ENCODE measurements at regions not wholly inside any gene's neighbourhood (a gene's known extent, or its start where the extent isn't known, plus 50 kb on each side); places are given as distances from the start of the nearest gene placed in this dataset.
"Not testable (repeated sequence)": the region's sequence is repeated elsewhere in the genome, so short reads cannot be mapped to it uniquely, and the experiment has no call there.

DNA sequence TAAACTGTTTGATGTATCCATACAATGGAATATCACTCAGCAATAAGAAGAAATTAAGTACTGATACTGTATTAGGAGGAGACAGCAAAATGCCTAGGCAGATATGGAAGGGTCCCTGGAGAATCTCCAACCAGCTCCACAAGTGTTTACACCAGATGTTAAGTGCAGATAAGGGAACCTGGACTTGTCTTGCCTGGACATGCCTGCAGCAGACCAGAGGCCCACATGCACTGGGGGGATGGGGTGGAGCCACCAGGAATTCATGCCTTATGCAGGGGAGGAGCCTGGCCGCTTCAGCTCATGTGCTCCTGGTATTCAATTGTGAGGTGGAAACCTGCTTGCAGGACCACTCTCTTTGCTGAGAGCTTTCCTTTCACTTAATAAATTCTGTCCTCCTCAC, 287.6 kb downstream of the LIPI start:
- DNase-seq (ENCODE audit: low read depth in 2 of 2) = not testable (repeated sequence)

DNA sequence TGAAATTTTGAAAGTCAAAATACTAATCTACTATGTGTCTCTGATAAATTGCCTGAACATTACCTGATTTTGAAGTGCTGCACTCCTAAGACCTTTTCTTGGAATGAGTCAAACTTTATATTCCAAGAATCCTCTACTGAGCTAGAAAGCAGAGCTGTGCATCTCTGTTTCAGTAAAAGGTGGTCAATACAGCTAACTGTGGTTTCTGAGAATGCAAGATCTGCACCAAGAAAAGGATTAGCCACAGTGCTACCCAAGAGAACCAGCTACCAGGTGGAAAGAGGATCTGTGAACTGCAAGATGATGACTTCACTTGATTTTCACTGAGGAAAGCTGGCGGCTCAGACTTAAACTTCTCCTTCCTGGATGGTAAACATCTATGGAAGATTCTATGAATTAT, 289.3 kb downstream of the LIPI start:
- not testable (repeated sequence) for DNase-seq (ENCODE audit: low read depth in 2 of 2)

DNA sequence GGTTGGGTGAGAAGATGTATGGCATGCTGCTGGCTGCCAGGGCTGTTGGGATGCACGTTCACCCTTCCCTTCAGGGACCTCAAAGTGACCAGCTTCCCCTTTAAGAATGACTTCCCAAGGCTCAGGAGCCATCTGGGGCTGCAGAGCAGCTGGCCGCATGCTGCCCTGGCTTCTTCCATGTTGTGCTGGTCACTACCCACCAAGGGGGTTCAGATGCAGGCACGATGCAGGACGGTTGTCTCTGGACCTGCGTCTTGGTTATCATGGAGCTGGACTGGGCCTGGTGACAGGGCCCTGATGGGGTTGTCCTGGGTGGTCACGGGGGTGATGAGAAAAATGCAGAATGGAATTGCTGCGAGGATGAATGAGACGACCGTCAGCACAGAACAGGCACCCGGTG, 297.8 kb downstream of the POTED start:
- not testable (repeated sequence) for DNase-seq (ENCODE audit: low read depth in 2 of 2)

DNA sequence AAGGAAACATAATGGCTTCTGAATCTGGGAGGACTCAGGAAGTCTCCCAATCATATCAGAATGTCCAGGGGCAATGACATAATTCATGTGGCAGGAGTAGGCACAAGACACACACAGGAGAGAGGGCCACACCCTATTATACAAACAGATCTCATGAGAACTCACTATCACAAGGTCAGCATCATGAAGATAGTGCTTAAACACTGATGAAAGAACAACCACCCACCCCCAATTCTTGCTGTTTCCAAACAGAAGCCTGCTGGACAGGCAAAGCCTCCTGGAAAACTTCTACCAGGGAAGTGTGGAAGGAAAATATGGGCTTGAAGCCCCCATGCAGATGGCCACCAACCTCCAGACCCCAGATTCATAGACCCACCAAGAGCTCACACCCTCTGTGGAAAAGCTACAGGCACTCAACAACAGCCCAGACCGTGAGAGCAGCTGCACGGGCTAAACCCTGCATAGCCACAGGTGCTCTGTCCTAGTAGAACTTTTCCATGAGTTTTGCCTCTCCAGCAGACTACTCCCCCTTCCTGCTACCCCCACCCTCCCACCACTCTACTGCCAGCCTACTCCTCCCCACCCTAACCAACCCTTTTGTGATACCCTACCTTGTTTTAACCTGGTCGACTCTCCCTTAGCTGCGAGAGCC, 287.1 kb downstream of the POTED start:
- not testable (repeated sequence) for DNase-seq (ENCODE audit: low read depth in 2 of 2)

DNA sequence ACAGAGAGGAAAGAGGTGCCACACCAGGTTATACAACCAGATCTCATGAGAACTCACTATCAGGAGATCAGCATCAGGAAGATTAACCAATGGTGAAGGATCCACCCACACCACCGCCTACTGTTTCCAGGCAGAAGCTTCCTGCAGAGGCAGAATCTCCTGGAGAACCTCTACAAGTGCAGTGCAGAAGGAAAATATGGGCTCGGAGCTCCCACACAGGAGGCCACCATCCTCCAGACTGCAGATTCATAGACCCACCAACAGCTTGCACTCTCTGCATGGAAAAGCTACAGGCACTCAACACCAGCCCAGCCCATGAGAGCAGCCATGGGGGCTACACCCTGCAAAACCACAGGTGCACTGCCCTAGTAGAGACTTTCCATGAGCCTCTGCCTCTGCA, 284.0 kb downstream of the POTED start:
- not testable (repeated sequence) for DNase-seq (ENCODE audit: low read depth in 2 of 2)

DNA sequence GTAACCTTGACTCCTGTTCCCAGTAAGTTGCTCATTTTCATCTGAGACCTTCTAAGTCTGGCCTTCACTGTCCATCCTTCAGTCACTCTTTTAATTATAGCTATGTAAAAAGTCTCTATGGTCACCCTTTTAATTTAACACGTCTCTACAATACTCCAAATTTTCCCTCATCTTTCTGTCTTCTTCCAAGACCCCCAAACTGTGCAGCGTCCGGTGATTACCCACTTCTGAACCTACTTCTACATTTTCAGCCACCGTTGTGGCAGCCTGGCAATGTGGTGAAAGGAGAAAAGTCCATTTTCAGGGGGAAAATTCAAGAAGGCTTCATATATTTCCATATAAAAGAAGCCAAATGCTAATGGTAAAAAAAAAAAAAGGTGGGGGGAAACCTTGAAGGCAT, 283.4 kb downstream of the POTED start:
- DNase-seq (ENCODE audit: low read depth in 2 of 2) = not testable (repeated sequence)

DNA sequence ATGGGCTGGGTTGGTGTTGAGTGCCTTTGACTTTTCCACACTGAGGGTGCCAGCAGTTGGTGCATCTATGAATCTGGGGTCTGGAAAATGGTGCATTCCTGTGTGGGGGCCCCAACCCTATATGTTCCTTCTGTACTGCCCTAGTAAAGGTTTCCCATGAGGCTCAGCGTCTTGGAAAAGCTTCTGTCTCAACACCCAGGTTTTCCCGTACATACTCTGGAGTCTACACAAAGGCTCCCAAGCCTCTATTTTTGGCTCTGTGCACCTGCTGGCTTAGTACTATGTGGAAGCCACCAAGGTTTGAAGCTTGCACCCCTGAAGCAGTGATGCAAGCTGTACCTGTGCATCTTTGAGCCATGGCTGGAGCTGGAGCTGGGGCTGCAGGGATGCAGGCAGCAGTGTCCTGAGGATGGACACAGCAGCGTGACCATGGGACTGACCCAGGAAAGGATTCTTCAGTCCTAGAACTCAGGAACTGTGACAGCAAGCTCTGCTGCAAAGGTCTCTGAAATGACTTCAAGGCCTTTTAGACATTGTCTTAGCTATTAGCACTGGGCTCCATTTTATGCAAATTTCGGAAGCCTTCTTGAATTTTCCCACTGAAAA, 282.7 kb downstream of the POTED start:
- not testable (repeated sequence) for DNase-seq (ENCODE audit: low read depth in 2 of 2)

DNA sequence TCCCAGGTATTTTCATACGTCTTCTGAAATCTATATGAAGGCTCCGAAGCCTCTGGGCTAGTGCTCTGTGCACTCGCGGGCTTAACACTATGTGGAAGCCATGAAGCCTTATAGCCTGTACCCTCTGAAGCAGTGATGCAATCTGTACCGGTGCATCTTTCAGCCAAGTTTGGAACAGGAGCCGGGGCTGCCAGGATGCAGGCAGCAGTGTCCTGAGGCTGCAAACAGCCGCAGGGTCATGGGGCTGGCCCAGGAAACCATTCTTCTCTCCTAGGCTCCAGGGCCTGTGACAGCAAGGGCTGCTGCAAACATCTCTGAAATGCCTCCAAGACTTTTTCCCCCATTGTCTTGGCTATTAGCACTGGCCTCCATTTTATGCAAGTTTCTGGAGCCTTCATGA, 279.6 kb downstream of the POTED start:
- not testable (repeated sequence) for DNase-seq (ENCODE audit: low read depth in 2 of 2)

DNA sequence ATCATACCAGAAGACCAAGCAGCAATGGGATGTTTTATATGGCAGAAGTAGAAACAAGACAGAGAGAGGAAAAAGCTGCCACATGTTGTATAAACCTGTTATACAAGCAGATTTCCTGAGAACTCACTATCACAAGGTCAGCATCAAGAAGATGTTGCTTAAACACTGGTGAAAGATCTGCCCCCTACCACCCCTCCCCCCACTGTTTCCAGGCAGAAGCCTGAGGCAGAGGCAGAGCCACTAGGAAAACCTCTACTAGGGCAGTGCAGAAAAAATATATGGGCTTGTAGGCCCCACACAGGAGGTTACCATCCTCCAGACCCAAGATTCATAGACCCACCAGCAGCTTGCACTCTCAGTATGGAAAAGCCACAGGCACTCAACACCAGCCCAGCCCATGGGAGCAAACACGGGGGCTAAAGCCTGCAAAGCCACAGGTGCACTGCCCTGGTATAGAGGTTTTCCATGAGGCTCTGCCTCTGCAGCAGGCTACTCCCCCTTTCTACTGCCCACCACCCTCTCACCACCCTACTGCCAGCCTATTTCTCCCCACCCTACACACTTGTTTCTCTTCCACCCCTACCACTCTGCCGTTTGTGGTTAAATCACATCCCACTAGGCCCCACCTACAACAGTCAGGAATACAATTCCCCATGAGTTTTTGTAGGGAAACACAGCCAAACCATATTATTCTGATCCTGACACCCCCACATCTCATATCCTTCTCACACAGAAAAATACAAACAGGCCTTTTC, 274.2 kb downstream of the POTED start:
- not testable (repeated sequence) for DNase-seq (ENCODE audit: low read depth in 2 of 2)

DNA sequence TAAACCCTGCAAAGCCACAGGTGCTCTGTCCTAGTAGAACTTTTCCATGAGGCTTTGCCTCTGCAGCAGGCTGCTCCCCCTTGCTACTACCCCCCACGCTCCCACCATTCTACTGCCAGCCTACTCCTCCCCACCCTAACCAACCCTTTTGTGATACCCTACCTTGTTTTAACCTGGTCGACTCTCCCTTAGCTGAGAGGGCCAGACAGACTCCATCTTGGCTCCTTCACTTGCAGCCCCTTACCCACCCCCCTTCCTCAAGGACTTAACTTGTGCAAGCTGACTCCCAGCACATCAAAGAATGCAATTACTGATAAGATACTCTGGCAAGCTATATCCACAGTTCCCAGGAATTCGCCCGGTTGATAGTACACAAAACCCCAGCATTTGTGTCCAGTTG, 267.9 kb downstream of the POTED start:
- not testable (repeated sequence) for DNase-seq (ENCODE audit: low read depth in 2 of 2)

DNA sequence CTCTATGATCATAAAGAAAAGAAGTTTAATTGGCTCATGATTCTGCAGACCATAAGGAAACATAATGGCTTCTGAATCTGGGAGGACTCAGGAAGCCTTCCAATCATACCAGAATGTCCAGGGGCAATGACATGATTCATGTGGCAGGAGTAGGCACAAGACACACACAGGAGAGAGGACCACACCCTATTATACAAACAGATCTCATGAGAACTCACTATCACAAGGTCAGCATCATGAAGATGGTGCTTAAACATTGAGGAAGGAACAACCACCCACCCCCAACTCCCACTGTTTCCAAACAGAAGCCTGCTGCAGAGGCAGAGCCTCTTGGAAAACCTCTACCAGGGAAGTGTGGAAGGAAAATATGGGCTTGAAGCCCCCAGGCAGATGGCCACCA, 267.4 kb downstream of the POTED start:
- not testable (repeated sequence) for DNase-seq (ENCODE audit: low read depth in 2 of 2)

DNA sequence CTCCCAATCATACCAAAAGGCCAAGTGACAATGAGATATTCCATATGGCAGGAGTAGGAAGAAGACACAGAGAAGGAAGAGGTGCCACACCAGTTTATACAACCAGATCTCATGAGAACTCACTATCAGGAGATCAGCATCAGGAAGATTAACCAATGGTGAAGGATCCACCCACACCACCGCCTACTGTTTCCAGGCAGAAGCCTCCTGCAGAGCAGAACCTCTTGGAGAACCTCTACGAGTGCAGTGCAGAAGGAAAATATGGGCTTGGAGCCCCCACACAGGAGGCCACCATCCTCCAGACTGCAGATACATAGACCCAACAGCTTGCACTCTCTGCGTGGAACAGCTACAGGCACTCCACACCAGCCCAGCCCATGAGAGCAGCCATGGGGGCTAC, 264.4 kb downstream of the POTED start:
- DNase-seq (ENCODE audit: low read depth in 2 of 2) = not testable (repeated sequence)

DNA sequence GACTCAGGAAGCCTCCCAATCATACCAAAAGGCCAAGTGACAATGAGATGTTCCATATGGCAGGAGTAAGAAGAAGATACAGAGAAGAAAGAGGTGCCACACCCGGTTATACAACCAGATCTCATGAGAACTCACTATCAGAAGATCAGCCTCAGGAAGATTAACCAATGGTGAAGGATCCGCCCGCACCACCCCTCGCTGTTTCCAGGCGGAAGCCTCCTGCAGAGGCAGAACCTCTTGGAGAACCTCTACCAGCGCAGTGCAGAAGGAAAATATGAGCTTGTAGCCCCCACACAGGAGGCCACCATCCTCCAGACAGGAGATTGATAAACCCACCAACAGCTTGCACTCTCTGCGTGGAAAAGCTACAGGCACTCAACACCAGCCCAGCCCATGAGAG, 245.1 kb downstream of the POTED start:
- DNase-seq (ENCODE audit: low read depth in 2 of 2) = no peak

DNA sequence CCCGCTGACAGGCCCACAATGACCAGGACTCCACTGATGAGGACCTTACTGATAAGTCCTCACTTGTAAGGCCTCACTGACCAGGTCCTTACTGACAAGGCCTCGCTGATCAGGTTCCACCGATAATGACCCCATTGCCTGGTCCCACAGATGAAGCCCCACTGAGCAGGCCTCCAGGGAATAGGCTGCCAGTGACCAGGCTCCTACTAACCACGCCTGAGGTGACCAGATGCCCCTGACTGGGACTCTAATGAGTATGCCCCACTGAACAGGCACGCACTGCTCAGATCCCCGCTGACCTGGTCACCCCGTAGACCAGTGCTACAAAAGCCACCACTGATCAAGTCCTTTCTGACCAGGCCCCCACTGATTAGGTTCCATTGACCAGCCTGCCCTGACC, 241.2 kb downstream of the POTED start:
- DNase-seq (ENCODE audit: low read depth in 2 of 2) = not testable (repeated sequence)

DNA sequence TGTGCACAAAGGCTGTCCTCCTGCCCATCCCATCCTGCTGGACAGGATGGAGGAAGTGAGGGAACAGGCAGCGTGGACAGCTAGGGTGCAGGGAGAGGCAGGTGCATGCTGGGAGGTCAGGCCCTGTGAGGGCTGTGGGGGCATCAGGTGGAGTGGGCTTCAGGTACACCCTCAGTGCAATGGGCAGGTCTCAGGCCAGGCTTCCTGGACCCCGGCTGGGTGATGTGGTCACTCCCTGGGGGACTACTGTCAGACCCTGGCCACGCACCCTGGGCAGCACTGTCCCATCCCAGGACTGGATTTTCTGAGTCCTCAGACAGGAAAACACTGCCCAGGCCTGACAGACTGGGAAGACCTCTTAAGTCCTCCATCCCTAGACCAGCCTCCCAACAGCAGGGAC, 239.9 kb downstream of the POTED start:
- not testable (repeated sequence) for DNase-seq (ENCODE audit: low read depth in 2 of 2)

DNA sequence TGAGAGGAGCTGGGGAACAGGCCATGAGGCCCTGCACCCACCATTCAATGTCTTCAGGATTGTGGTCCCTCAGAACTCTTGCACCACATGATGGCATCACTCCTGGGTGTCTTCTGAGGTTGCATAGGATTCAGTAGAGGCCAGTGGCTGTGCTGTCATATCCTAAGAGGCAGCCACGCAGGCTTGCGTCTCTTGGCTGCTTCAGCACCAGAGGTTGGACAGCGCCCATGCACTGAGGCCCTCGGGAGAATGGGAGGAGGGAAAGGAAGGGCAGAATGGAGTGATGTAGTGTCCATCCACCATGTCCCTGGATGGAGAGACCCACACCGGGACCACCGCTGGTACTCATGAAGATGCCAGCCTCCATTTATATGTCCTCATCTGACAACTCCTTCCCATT, 237.1 kb downstream of the POTED start:
- DNase-seq (ENCODE audit: low read depth in 2 of 2) = not testable (repeated sequence)

DNA sequence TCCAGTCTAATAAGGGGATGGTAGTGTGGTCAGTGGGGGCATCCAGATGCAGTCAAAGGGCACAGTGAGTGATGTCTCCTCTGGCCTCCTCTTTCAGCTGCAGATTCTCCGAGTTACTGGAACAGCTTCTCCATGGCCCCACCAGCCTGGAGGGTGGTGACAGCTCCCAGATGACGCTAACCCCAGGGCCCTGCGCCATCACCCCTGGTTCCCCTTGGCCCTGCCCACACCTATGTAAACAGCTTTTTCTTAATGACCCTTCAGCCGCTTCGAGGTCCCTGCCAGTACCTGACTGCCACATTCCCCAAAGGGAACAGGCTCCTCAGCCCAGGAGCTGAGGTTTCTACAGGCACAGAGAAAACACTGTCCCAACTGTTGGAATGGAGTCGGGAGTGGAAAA, 235.0 kb downstream of the POTED start:
- DNase-seq (ENCODE audit: low read depth in 2 of 2) = not testable (repeated sequence)

DNA sequence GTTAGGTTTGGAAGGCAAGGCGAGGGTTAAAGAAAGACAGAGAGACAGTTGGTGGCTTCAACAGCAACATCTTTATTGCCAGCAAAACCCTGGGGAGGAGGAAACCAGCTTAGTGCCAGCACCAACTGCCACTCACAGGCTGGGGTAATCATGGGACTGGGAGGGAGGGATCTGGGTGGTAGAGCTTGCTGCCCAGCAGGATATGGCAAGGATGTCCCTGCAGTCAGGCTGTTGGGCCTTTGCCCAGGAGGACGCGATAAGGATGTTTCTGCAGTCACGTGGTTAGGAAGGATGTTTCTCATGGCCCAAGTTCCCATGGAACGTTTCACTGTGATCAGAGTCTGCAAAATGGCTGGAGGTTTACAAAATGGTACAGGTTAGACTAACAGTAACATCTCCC, 233.5 kb downstream of the POTED start:
- not testable (repeated sequence) for DNase-seq (ENCODE audit: low read depth in 2 of 2)

DNA sequence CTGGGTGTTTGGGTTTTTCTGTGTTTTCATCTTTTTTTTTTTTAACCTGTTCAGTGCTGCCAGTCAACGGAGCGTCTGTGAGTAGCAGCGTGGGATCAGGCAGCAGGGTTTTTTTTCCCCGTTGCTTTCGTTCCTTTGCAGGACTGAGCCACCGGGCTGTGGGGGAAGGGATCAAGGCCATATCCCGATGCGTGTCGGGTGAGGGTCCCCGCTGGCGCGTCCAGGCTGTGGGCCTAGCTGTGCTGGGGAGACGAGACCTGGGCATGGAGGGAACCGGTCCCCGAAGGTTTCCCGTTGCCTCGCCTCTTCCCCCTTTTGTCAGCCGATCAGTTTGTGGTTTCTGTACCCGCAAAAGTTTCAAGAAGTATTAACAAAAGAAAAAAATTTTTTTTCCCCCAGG, 218.1 kb downstream of the POTED start:
- not testable (repeated sequence) for DNase-seq (ENCODE audit: low read depth in 2 of 2)

DNA sequence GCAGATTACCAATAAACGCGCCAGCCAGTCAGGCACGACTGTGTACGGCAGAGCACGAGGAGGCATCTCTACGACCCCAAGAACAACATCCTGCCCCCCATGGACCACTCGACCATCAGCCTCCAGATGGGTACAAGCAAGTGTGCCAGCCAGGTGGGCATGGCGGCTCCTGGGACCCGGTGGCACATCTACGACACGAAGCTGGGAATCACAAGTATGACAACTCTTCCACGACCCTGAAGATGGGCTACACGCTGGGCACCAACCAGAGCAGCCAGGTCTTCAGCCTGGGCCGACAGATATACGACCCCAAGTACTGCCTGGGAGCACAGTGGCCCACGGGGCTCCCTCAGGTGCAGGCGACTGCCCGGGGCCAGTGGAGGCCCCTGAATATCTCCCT, 217.6 kb downstream of the POTED start:
- DNase-seq (ENCODE audit: low read depth in 2 of 2) = no peak

DNA sequence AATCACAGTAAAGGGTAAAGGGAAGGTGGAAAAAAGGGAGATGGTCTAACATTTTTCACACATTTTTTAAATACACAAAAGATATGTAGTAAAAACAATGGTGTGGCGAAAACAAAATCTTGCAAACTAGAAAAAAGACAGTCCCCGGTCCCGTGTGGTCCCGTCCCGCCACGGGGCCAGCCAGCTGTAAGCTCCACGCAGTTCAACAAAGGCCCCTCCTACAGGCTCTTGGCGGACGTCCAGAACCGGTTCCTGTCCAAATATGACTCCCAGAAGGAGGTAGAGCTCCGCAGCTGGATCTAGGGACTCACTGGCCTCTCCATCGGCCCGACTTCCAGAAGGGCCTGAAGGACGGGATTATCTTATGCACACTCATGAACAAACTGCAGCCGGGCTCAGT, 216.9 kb downstream of the POTED start:
- not testable (repeated sequence) for DNase-seq (ENCODE audit: low read depth in 2 of 2)

DNA sequence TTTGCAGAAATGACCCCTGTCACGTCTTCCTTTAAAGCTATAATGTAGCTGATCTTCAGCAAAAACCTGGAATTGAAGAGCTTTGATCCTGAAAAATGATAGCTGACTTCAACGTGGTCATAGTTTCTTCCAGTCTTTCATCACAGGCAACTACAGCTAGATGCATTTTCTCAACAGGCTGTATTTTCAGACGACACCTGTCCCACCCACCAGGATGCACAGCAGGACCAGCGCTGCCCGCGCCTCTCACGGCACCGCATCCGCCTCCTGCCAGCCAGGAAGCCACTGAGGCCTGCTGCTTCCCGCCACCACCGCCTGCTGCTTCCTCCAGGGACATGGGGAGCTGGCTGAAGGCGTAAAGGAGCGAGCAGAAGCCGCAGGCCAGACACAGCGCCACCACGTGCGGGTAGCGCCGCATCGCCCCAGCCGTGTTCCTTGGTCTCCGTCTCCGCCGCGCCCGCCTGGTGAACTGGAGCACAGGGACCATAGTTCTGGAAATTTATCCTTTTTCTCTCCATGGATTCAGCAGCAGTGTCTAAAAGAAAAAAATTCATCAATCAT, 215.7 kb downstream of the POTED start:
- DNase-seq (ENCODE audit: low read depth in 2 of 2) = not testable (repeated sequence)

Data from lung microvascular endothelial cell (primary cell).